ENCODE measurements at regions not wholly inside any gene's neighbourhood (a gene's known extent, or its start where the extent isn't known, plus 50 kb on each side); places are given as distances from the start of the nearest gene placed in this dataset.
"Not testable (repeated sequence)": the region's sequence is repeated elsewhere in the genome, so short reads cannot be mapped to it uniquely, and the experiment has no call there.

DNA sequence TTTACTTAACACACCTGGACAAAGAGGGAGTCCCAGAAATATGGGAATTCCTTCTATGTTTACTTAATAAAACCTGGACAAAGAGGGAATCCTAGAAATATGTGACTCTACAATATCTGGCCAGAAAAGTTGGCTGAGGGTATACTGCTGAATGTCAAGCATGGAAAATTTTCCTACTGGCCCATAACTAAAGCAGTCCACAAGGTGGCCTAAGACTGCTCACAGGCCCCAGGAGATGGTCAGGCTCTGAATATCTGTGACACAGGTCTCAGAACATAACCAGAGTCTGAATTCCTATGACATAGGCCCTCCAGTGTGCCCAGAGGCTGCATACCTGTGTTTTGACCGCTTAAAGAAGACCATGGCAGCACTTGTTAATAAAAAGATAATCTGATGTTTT, 578.2 kb upstream of the NRSN1 start:
- intact Hi-C loops (cut with DNase I): no loop called here
- 1 to 95% (median 86%) methylated on average over 1 of the region's 1 CpG for WGBS, 4 donors

DNA sequence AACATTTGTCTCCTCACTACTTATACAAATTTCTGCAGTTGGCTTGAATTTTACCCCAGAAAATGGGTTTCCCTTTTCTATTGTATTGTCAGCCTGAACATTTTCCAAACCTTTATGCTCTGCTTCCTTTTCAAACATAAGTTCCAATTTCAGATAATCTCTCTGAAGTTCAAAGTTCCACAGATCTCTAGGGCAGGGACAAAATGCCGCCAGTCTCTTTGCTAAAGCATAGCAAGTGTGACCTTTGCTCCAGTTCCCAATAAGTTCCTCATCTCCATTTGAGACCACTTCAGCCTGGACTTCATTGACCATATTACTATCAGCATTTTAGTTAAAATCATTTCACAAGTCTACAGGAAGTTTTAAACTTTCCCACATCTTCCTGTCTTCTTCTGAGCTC, 571.1 kb upstream of the NRSN1 start:
- H3K4me1 ChIP-seq; H3K27ac ChIP-seq; ATAC-seq; H3K36me3 ChIP-seq; H3K9me3 ChIP-seq; intact Hi-C loops (cut with DNase I); H3K27me3 ChIP-seq; DNase-seq; H3K4me3 ChIP-seq: not testable (repeated sequence)
- 88 to 93% (median 92%) methylated on average over 1 of the region's 1 CpG for WGBS, 4 donors

More for the DNA sequence above, 578.2 kb upstream of the NRSN1 start:
- H3K36me3 ChIP-seq: no peaks in the 10 kb centered on the region
- no peak for DNase-seq
- TF ChIP-seq, protein P1, sequence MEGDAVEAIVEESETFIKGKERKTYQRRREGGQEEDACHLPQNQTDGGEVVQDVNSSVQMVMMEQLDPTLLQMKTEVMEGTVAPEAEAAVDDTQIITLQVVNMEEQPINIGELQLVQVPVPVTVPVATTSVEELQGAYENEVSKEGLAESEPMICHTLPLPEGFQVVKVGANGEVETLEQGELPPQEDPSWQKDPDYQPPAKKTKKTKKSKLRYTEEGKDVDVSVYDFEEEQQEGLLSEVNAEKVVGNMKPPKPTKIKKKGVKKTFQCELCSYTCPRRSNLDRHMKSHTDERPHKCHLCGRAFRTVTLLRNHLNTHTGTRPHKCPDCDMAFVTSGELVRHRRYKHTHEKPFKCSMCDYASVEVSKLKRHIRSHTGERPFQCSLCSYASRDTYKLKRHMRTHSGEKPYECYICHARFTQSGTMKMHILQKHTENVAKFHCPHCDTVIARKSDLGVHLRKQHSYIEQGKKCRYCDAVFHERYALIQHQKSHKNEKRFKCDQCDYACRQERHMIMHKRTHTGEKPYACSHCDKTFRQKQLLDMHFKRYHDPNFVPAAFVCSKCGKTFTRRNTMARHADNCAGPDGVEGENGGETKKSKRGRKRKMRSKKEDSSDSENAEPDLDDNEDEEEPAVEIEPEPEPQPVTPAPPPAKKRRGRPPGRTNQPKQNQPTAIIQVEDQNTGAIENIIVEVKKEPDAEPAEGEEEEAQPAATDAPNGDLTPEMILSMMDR (IDR thresholded peaks at IDR 0.05): peak in 3 of 12 donors; percentile 7 to 17 (median 12)
- TF ChIP-seq POLR2A (IDR thresholded peaks at IDR 0.05): no peak
- H3K27me3 ChIP-seq: no peaks in the 10 kb centered on the region
- no peak for ATAC-seq
- H3K4me1 ChIP-seq: no peaks in the 10 kb centered on the region
- H3K27ac ChIP-seq: no peak overlapping the region
- no peaks in the 10 kb centered on the region for H3K9me3 ChIP-seq
- H3K4me3 ChIP-seq: no peak overlapping the region

DNA sequence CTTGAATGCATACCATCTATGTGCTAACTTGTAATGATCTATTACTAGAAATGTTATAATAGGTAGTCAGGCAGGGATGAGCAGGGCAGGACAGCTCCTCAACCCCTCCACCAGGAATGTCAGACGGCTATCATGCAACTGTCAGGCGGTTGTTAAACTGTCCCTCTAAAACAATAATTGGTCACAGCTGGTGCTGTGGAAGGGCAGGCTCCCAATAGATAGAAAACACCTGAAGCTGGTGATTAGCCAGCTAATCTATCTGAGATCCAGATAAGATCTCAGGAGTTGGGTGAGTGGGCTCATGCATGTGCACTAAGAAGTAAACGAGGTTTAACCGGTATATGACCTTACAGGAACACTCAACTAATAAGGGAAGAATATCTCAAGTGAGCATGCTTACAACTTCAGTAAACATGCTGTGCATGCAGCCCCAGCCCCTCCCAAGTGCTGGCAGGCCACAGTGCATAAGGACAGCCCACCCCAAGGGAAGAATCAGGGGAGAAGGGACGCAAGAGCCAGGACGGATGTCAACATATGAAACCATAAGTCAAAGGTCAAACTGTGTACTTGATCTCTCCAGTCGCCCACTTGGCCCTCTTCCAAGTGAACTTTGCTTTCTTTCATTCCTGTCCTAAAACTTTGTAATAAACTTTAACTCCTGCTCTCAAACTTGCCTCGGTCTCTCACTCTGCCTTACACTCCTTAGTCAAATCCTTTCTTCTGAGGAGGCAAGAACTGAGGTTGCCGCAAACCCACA, 566.2 kb upstream of the NRSN1 start:
- intact Hi-C loops (cut with DNase I): no loop called here
- Histone ChIP-seq H3K27ac (no peak overlapping the region), H3K9me3 (peaks cover 0 to 20% (median 7%) of the 10 kb centered on the region in 12 donors), H3K36me3 (no peaks in the 10 kb centered on the region), H3K27me3 (no peaks in the 10 kb centered on the region), H3K4me3 (no peak overlapping the region), H3K4me1 (no peaks in the 10 kb centered on the region)
- ATAC-seq: no peak
- WGBS, 4 donors: 56 to 66% (median 60%) methylated on average over 9 of the region's 9 CpGs
- TF ChIP-seq, protein P1 (IDR thresholded peaks at IDR 0.05): no peak
- TF ChIP-seq POLR2A (IDR thresholded peaks at IDR 0.05): no peak
- peak in 1 of 5 donors; percentile 19 for DNase-seq

DNA sequence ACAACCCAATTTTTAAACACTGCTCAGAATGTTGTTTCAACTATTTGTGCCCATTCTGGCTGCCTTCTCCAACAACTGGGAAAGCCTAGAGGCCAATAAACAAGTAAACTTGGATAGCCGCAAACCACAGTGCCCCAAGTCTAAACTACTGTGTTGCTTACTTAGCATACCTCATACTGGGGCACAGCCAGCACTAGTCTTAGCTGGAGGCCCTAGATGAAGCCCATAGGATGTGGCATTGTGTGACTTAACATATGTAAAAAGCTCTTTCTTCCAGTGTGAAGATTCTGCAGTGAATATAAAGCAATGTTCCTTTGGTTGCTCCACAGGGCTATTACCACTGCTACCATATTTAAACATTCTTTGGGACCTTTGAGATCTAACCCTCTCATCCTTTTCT, 564.3 kb upstream of the NRSN1 start:
- intact Hi-C loops (cut with DNase I): no loop called here
- WGBS, 4 donors: 92 to 100% (median 95%) methylated on average over 1 of the region's 1 CpG
- TF ChIP-seq POLR2A (IDR thresholded peaks at IDR 0.05): no peak
- TF ChIP-seq, protein P1 (IDR thresholded peaks at IDR 0.05): no peak
- H3K9me3 ChIP-seq: peaks cover 0 to 20% (median 7%) of the 10 kb centered on the region in 12 donors
- no peaks in the 10 kb centered on the region for H3K4me1 ChIP-seq
- ATAC-seq: no peak
- no peak overlapping the region for H3K4me3 ChIP-seq
- no peaks in the 10 kb centered on the region for H3K36me3 ChIP-seq
- DNase-seq: no peak
- H3K27me3 ChIP-seq: no peaks in the 10 kb centered on the region
- no peak overlapping the region for H3K27ac ChIP-seq

DNA sequence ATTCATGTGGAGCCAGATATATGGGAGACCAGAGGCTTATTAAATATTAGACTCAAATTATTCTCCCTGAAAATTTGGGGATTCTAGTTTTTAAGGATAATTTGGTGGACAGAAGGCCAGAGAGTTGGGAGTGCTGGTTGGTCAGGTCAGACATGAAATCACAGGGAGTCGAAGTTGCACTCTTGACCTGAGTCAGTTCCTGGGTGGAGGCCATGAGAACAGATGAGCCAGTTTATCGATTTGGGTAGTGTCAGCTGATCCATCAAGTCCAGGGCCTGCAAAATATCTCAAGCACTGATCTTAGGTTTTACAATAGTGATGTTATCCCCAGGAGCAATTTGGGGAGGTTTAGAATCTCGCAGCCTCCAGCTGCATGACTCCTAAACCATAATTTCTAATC, 563.5 kb upstream of the NRSN1 start:
- Histone ChIP-seq H3K36me3 (no peaks in the 10 kb centered on the region), H3K27me3 (no peaks in the 10 kb centered on the region), H3K4me1 (no peaks in the 10 kb centered on the region), H3K4me3 (no peak overlapping the region), H3K27ac (no peak overlapping the region), H3K9me3 (peaks cover 0 to 20% (median 7%) of the 10 kb centered on the region in 12 donors)
- TF ChIP-seq POLR2A (IDR thresholded peaks at IDR 0.05): no peak
- TF ChIP-seq, protein P1 (IDR thresholded peaks at IDR 0.05): no peak
- ATAC-seq: no peak
- 56 to 92% (median 91%) methylated on average over 3 of the region's 3 CpGs for WGBS, 4 donors
- intact Hi-C loops (cut with DNase I): no loop called here
- DNase-seq: no peak
